ENCODE measurements at regions not wholly inside any gene's neighbourhood (a gene's known extent, or its start where the extent isn't known, plus 50 kb on each side); places are given as distances from the start of the nearest gene placed in this dataset.

- no peak overlapping the region for H3K4me3 ChIP-seq (ENCODE audit: low read depth, low read length)
- no peak for DNase-seq (ENCODE audit: low read depth)
- TF ChIP-seq, protein P1, sequence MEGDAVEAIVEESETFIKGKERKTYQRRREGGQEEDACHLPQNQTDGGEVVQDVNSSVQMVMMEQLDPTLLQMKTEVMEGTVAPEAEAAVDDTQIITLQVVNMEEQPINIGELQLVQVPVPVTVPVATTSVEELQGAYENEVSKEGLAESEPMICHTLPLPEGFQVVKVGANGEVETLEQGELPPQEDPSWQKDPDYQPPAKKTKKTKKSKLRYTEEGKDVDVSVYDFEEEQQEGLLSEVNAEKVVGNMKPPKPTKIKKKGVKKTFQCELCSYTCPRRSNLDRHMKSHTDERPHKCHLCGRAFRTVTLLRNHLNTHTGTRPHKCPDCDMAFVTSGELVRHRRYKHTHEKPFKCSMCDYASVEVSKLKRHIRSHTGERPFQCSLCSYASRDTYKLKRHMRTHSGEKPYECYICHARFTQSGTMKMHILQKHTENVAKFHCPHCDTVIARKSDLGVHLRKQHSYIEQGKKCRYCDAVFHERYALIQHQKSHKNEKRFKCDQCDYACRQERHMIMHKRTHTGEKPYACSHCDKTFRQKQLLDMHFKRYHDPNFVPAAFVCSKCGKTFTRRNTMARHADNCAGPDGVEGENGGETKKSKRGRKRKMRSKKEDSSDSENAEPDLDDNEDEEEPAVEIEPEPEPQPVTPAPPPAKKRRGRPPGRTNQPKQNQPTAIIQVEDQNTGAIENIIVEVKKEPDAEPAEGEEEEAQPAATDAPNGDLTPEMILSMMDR (conservative IDR thresholded peaks at IDR 0.05; ENCODE audit: low read depth, low read length), result peak; percentile 10
These were observed 50.8 kb upstream of the CTNNA1 start for GRCh38 chr5:138702166-138703077.

DNA sequence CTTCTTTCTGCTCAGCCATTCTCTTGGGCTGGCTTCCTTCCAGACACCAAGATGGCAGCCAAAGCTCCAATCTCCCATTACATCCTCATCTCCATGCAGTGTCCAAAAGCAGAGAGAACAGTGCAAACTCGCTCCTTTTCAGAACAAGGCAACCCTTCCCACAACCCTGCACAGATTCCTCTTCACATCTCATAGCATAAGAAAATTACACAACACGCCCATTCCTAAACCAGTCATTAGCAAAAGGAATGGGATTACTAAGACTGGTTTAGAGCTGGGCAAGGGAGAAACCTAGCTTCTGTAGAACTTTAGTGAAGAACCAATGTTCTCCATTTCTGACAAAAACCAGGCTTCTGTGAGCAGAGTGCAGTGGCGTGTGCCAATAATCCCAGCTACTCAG lies 51.5 kb upstream of the CTNNA1 start:
- TF ChIP-seq, protein P1 (conservative IDR thresholded peaks at IDR 0.05; ENCODE audit: low read depth, low read length), result no peak
- no peak overlapping the region for H3K4me3 ChIP-seq (ENCODE audit: low read depth, low read length)
- DNase-seq (ENCODE audit: low read depth), result no peak

GRCh38 chr5:138700581-138701362 lies 52.5 kb upstream of the CTNNA1 start:
- no peak for DNase-seq (ENCODE audit: low read depth)
- TF ChIP-seq, protein P1 (conservative IDR thresholded peaks at IDR 0.05; ENCODE audit: low read depth, low read length), result no peak
- no peak overlapping the region for H3K4me3 ChIP-seq (ENCODE audit: low read depth, low read length)

- H3K4me3 ChIP-seq (ENCODE audit: low read depth, low read length), result no peak overlapping the region
- TF ChIP-seq, protein P1 (conservative IDR thresholded peaks at IDR 0.05; ENCODE audit: low read depth, low read length), result no peak
- DNase-seq (ENCODE audit: low read depth), result no peak
These were observed 53.7 kb upstream of the CTNNA1 start for GRCh38 chr5:138699482-138699881.

DNA sequence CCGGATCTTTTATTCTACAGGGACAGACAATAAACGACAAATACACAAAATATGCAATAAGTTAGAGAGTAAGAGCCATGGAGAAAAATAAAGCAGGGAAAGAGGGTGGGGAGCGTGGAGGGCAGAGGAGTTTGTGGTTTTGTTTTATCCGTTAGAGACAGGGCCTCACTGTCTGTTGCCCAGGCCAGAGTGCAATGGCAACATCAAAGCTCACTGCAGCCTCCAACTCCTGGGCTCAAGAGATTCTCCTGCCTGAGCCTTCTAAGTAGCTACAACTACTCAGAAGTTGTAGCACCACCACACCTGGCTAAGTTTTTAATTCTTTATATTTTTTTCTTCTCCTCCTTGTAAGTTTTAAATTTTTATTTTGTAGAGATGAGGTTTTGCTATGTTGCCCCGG lies 54.5 kb upstream of the CTNNA1 start:
- TF ChIP-seq, protein P1 (conservative IDR thresholded peaks at IDR 0.05; ENCODE audit: low read depth, low read length), result no peak
- H3K4me3 ChIP-seq (ENCODE audit: low read depth, low read length), result no peak overlapping the region
- no peak for DNase-seq (ENCODE audit: low read depth)

DNA sequence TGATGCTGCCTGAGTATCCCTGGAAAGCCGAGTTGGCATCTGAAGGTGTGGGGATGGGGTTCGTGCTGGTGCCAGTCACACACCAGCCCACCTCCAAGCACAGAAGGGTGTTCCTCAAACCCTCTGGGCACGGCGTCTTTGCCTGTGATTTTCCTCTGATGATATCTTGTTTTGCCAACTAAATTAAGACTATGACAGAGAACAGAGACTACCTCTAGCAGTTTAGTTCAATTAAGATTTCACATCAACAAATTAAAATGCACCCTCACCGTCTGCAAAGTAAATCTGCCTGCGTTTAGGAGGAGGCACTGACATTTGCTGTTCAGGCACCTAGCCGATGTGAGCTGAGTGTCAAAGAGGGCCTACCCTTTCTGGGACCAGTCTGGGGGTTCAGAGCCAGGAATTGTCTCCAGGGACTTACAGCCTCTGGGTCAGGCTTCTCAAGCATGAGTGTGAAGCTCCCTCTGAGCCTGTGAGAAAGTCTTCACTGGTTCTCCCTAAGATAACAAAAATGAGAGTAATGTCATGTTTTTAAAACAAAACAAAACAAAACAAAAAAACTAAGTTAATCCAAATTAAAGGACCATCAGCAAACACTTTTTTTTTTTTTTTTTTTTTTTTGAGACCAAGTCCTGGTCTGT lies 55.4 kb upstream of the CTNNA1 start:
- DNase-seq (ENCODE audit: low read depth), result no peak
- TF ChIP-seq, protein P1 (conservative IDR thresholded peaks at IDR 0.05; ENCODE audit: low read depth, low read length), result no peak

More for the DNA sequence above, 55.4 kb upstream of the CTNNA1 start:
- no peak overlapping the region for H3K4me3 ChIP-seq (ENCODE audit: low read depth, low read length)
